Ishikawa (cell line): ENCODE measurements at regions not wholly inside any gene's neighbourhood (a gene's known extent, or its start where the extent isn't known, plus 50 kb on each side); places are given as distances from the start of the nearest gene placed in this dataset.

ENCODE experiments used
- CEBPB ChIP-seq: IDR thresholded peaks from 2 replicates; pipeline ENCODE4 v1.6.1; 2012
- CREB1 ChIP-seq: IDR thresholded peaks from 2 replicates; pipeline ENCODE4 v1.6.1; 2012; ENCODE audit warnings: low read depth
- EGR1 ChIP-seq: IDR thresholded peaks from 2 replicates; pipeline ENCODE4 v1.6.1; 2012
- EP300 ChIP-seq: IDR thresholded peaks from 2 replicates; pipeline ENCODE4 v1.6.1; 2012; ENCODE audit warnings: borderline replicate concordance
- FOXM1 ChIP-seq: IDR thresholded peaks from 2 replicates; pipeline ENCODE4 v1.6.1; 2012; ENCODE audit warnings: low read depth, borderline replicate concordance
- RAD21 ChIP-seq: IDR thresholded peaks from 2 replicates; pipeline ENCODE4 v1.6.1; 2012; ENCODE audit warnings: low read depth
- TAF1 ChIP-seq: IDR thresholded peaks from 2 replicates; pipeline ENCODE4 v1.6.1; 2012; ENCODE audit warnings: low read depth, mild to moderate bottlenecking
- TCF12 ChIP-seq: IDR thresholded peaks from 2 replicates; pipeline ENCODE4 v1.6.1; 2012; ENCODE audit warnings: low read depth
- TEAD4 ChIP-seq: IDR thresholded peaks from 2 replicates; pipeline ENCODE4 v1.6.1; 2012
- ZBTB7A ChIP-seq: IDR thresholded peaks from 2 replicates; pipeline ENCODE4 v1.6.1; 2012; ENCODE audit warnings: low read depth
- TF ChIP-seq, protein P1 (sequence below): IDR thresholded peaks from 2 replicates; pipeline ENCODE4 v1.6.1; 2012
- TF ChIP-seq, protein P2 (sequence below): IDR thresholded peaks from 2 replicates; pipeline ENCODE4 v1.6.1; 2012
- TF ChIP-seq, protein P3 (sequence below): IDR thresholded peaks from 2 replicates; pipeline ENCODE4 v1.6.1; 2012; ENCODE audit warnings: low read depth, mild to moderate bottlenecking

DNA sequence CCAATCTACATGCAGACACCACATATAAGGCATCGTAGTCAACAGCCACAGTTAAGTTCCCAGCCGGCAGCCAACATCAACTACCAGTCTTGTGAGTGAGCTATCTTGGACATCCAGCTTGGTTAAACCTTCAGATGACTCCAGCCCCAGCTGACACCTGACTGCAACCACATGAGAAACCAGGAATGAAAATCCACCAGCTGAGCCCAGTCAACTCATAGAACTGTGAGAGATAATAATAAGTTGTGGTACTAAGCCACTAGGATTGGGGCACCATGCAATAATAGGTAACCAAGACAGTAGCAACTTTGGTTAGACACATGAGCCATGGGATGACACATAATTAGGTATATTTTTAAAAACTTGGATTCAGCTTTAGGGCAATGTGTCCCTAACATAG is 188.1 kb upstream of the BCOR start:
- TF ChIP-seq RAD21 (no peak), TCF12 (no peak), FOXM1 (no peak), EGR1 (no peak), EP300 (no peak), TAF1 (no peak), ZBTB7A (no peak), CREB1 (no peak), TEAD4 (no peak), CEBPB (no peak)
- TF ChIP-seq, protein P1, sequence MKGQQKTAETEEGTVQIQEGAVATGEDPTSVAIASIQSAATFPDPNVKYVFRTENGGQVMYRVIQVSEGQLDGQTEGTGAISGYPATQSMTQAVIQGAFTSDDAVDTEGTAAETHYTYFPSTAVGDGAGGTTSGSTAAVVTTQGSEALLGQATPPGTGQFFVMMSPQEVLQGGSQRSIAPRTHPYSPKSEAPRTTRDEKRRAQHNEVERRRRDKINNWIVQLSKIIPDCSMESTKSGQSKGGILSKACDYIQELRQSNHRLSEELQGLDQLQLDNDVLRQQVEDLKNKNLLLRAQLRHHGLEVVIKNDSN = no peak
- TF ChIP-seq, protein P2, sequence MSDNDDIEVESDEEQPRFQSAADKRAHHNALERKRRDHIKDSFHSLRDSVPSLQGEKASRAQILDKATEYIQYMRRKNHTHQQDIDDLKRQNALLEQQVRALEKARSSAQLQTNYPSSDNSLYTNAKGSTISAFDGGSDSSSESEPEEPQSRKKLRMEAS = no peak
- TF ChIP-seq, protein P3, sequence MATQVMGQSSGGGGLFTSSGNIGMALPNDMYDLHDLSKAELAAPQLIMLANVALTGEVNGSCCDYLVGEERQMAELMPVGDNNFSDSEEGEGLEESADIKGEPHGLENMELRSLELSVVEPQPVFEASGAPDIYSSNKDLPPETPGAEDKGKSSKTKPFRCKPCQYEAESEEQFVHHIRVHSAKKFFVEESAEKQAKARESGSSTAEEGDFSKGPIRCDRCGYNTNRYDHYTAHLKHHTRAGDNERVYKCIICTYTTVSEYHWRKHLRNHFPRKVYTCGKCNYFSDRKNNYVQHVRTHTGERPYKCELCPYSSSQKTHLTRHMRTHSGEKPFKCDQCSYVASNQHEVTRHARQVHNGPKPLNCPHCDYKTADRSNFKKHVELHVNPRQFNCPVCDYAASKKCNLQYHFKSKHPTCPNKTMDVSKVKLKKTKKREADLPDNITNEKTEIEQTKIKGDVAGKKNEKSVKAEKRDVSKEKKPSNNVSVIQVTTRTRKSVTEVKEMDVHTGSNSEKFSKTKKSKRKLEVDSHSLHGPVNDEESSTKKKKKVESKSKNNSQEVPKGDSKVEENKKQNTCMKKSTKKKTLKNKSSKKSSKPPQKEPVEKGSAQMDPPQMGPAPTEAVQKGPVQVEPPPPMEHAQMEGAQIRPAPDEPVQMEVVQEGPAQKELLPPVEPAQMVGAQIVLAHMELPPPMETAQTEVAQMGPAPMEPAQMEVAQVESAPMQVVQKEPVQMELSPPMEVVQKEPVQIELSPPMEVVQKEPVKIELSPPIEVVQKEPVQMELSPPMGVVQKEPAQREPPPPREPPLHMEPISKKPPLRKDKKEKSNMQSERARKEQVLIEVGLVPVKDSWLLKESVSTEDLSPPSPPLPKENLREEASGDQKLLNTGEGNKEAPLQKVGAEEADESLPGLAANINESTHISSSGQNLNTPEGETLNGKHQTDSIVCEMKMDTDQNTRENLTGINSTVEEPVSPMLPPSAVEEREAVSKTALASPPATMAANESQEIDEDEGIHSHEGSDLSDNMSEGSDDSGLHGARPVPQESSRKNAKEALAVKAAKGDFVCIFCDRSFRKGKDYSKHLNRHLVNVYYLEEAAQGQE = no peak
